H9 (cell line): ENCODE measurements at regions not wholly inside any gene's neighbourhood (a gene's known extent, or its start where the extent isn't known, plus 50 kb on each side); places are given as distances from the start of the nearest gene placed in this dataset.

Experiments used
- DNase-seq: peaks from one replicate; pipeline ENCODE4 v3.0.0-alpha.2; 2017
- H2AFZ ChIP-seq: one replicate; pipeline ENCODE4 v1.6.1; 2013; ENCODE audit warnings: mild to moderate bottlenecking, low read length, control low read depth, moderate library complexity
- H2AK5ac ChIP-seq: 2 replicates; pipeline ENCODE4 v1.6.1; 2013; ENCODE audit warnings: low read length, control low read depth, mixed read lengths; ENCODE audit not compliant: insufficient read length
- H2BK120ac ChIP-seq: one replicate; pipeline ENCODE4 v1.6.1; 2013; ENCODE audit warnings: low read depth, mild to moderate bottlenecking, low read length, control low read depth, inconsistent platforms; ENCODE audit not compliant: poor library complexity, severe bottlenecking
- H2BK12ac ChIP-seq: 2 replicates; pipeline ENCODE4 v1.6.1; 2013; ENCODE audit warnings: low read length, control low read depth, mixed read lengths, low read depth; ENCODE audit not compliant: insufficient read length
- H2BK15ac ChIP-seq: 2 replicates; pipeline ENCODE4 v1.6.1; 2013; ENCODE audit warnings: low read depth, low read length, control low read depth
- H2BK20ac ChIP-seq: one replicate; pipeline ENCODE4 v1.6.1; 2013; ENCODE audit warnings: low read depth, mild to moderate bottlenecking, low read length, control low read depth, inconsistent platforms; ENCODE audit not compliant: poor library complexity, severe bottlenecking
- H2BK5ac ChIP-seq: 2 replicates; pipeline ENCODE4 v1.6.1; 2013; ENCODE audit warnings: low read length, control low read depth, mixed read lengths; ENCODE audit not compliant: insufficient read length
- H3K14ac ChIP-seq: 2 replicates; pipeline ENCODE4 v1.6.1; 2013; ENCODE audit warnings: low read length, control low read depth; ENCODE audit not compliant: insufficient read depth
- H3K18ac ChIP-seq: 2 replicates; pipeline ENCODE4 v1.6.1; 2013; ENCODE audit warnings: low read depth, mild to moderate bottlenecking, mixed read lengths, low read length, control low read depth; ENCODE audit not compliant: insufficient read length
- H3K23ac ChIP-seq: 2 replicates; pipeline ENCODE4 v1.6.1; 2013; ENCODE audit warnings: low read length, control low read depth, mixed read lengths, low read depth; ENCODE audit not compliant: insufficient read length
- H3K23me2 ChIP-seq: 2 replicates; pipeline ENCODE4 v1.6.1; 2013; ENCODE audit warnings: low read depth, mild to moderate bottlenecking, mixed read lengths, low read length, control low read depth; ENCODE audit not compliant: insufficient read length, poor library complexity, severe bottlenecking
- H3K27ac ChIP-seq: 2 replicates; pipeline ENCODE4 v1.5.1; 2013; ENCODE audit warnings: low read length, control low read depth, mixed read lengths, low read depth; ENCODE audit not compliant: insufficient read length
- H3K27me3 ChIP-seq: 2 replicates; pipeline ENCODE4 v1.6.1; 2013; ENCODE audit warnings: low read length, control low read depth, inconsistent platforms; ENCODE audit not compliant: insufficient read depth
- H3K4ac ChIP-seq: 2 replicates; pipeline ENCODE4 v1.6.1; 2013; ENCODE audit warnings: low read depth, mild to moderate bottlenecking, control low read depth, inconsistent platforms, low read length, moderate library complexity
- H3K4me1 ChIP-seq: 2 replicates; pipeline ENCODE4 v1.6.1; 2013; ENCODE audit warnings: low read length, control low read depth, inconsistent platforms; ENCODE audit not compliant: insufficient read depth
- H3K4me2 ChIP-seq: 2 replicates; pipeline ENCODE4 v1.6.1; 2013; ENCODE audit warnings: low read length, control low read depth, mixed read lengths; ENCODE audit not compliant: insufficient read length, insufficient read depth
- H3K56ac ChIP-seq: 2 replicates; pipeline ENCODE4 v1.6.1; 2013; ENCODE audit warnings: low read depth, mild to moderate bottlenecking, mixed read lengths, low read length, control low read depth; ENCODE audit not compliant: insufficient read length
- H3K79me1 ChIP-seq: 2 replicates; pipeline ENCODE4 v1.6.1; 2013; ENCODE audit warnings: low read depth, mild to moderate bottlenecking, moderate library complexity, low read length, control low read depth, inconsistent platforms; ENCODE audit not compliant: insufficient read depth, poor library complexity, severe bottlenecking
- H3K79me2 ChIP-seq: 2 replicates; pipeline ENCODE4 v1.6.1; 2013; ENCODE audit warnings: low read length, control low read depth, inconsistent platforms; ENCODE audit not compliant: insufficient read depth
- H3K9ac ChIP-seq: 2 replicates; pipeline ENCODE4 v1.6.1; 2013; ENCODE audit warnings: low read length, control low read depth, mixed read lengths; ENCODE audit not compliant: insufficient read length; ENCODE audit errors: extremely low read depth
- H3K9me3 ChIP-seq: one replicate; pipeline ENCODE4 v1.6.1; 2013; ENCODE audit warnings: low read depth, low read length, inconsistent platforms; ENCODE audit not compliant: control insufficient read depth
- H3T11ph ChIP-seq: one replicate; pipeline ENCODE4 v1.6.1; 2013; ENCODE audit warnings: mild to moderate bottlenecking, low read length, control low read depth, inconsistent platforms
- H4K20me1 ChIP-seq: one replicate; pipeline ENCODE4 v1.6.1; 2013; ENCODE audit not compliant: control insufficient read depth, insufficient read length, insufficient read depth
- H4K5ac ChIP-seq: 2 replicates; pipeline ENCODE4 v1.6.1; 2013; ENCODE audit warnings: low read depth, mild to moderate bottlenecking, mixed read lengths, low read length, control low read depth; ENCODE audit not compliant: insufficient read length
- H4K8ac ChIP-seq: replicated peaks from 2 replicates; pipeline ENCODE4 v1.6.1; 2013; ENCODE audit warnings: low read length, control low read depth, mixed read lengths, low read depth; ENCODE audit not compliant: insufficient read length
- H4K91ac ChIP-seq: 2 replicates; pipeline ENCODE4 v1.6.1; 2013; ENCODE audit warnings: low read depth, mild to moderate bottlenecking, moderate library complexity, mixed read lengths, low read length, control low read depth; ENCODE audit not compliant: insufficient read length
- H3K27ac Mint-ChIP-seq, 3 experiments: 2 replicates in 2 of 3; 3 replicates in 1 of 3; pipeline ENCODE4 v1.8.0; 2020 to 2021; ENCODE audit warnings: mixed read lengths in 3 of 3, mild to moderate bottlenecking in 1 of 3, moderate library complexity in 1 of 3
- H3K27me3 Mint-ChIP-seq: 2 replicates; pipeline ENCODE4 v1.8.0; 2021; ENCODE audit warnings: low read depth, mild to moderate bottlenecking, moderate library complexity, mixed read lengths
- H3K36me3 Mint-ChIP-seq, 3 experiments: 2 replicates in 2 of 3; 3 replicates in 1 of 3; pipeline ENCODE4 v1.8.0; 2020 to 2021; ENCODE audit warnings: low read depth in 3 of 3, mixed read lengths in 3 of 3; ENCODE audit not compliant: insufficient read depth in 1 of 3
- H3K4me1 Mint-ChIP-seq, 2 experiments: 2 replicates each; pipeline ENCODE4 v1.8.0; 2020; ENCODE audit warnings: mixed read lengths in 2 of 2
- H3K4me3 Mint-ChIP-seq, 2 experiments: 2 replicates in 1 of 2; 3 replicates in 1 of 2; pipeline ENCODE4 v1.8.0; 2020 to 2021; ENCODE audit warnings: mild to moderate bottlenecking in 2 of 2, mixed read lengths in 2 of 2, moderate library complexity in 1 of 2
- H3K9me3 Mint-ChIP-seq, 2 experiments: 2 replicates in 1 of 2; 3 replicates in 1 of 2; pipeline ENCODE4 v1.8.0; 2020; ENCODE audit warnings: mild to moderate bottlenecking in 2 of 2, mixed read lengths in 2 of 2, moderate library complexity in 1 of 2
- CTCF ChIP-seq: fragments of 200-600 bp; sonication (generic); conservative IDR thresholded peaks from 3 replicates; pipeline ENCODE4 v1.8.0; 2021; ENCODE audit warnings: antibody characterized with exemption, mild to moderate bottlenecking
- WGBS: extraction: QIAGEN DNeasy Blood & Tissue Kit; methylation state at CpG from one replicate; pipeline ENCODE4 v1.1.7; 2013; ENCODE audit warnings: missing lambda C conversion rate, low lambda C conversion rate, mixed read lengths; ENCODE audit not compliant: insufficient read length; ENCODE audit errors: extremely low coverage; 5-methylcytosine and 5-hydroxymethylcytosine counted together

- Histone ChIP-seq H2BK20ac (no peak overlapping the region), H2AFZ (no peak overlapping the region), H3K79me1 (no peaks in the 10 kb centered on the region), H4K8ac (no peak overlapping the region), H3T11ph (no peak overlapping the region), H4K5ac (no peak overlapping the region), H2BK120ac (no peak overlapping the region), H4K20me1 (no peaks in the 10 kb centered on the region), H3K4ac (no peak overlapping the region), H2BK12ac (no peak overlapping the region), H2AK5ac (no peak overlapping the region), H3K14ac (no peak overlapping the region), H3K56ac (no peak overlapping the region), H3K18ac (peak overlapping the region; percentile 11), H4K91ac (no peak overlapping the region), H3K4me1 (peaks cover 9% of the 10 kb centered on the region; the same call in 1 of the 2 replicates), H3K79me2 (no peaks in the 10 kb centered on the region), H2BK15ac (no peak overlapping the region), H2BK5ac (no peak overlapping the region), H3K9ac (no peak overlapping the region), H3K23me2 (no peaks in the 10 kb centered on the region), H3K4me2 (no peak overlapping the region), H3K27me3 (no peaks in the 10 kb centered on the region), H3K9me3 (no peaks in the 10 kb centered on the region), H3K27ac (no peak overlapping the region), H3K23ac (no peak overlapping the region)
- Mint-ChIP-seq H3K36me3 (no peaks in the 10 kb centered on the region), H3K4me1 (peaks cover 26 to 32% of the 10 kb centered on the region in 2 experiments), H3K27me3 (peaks cover 4% of the 10 kb centered on the region), H3K27ac (no peak overlapping the region), H3K4me3 (no peak overlapping the region), H3K9me3 (no peaks in the 10 kb centered on the region)
- TF ChIP-seq CTCF = no peak
- WGBS = no CpG with 5 or more reads among the region's 3 CpGs
- DNase-seq = no peak
Observed at GRCh38 chr16:51035110-51035498, 116.0 kb downstream of the SALL1 start.
